Stimulated activated CD8-positive, alpha-beta memory T cell treated with anti-CD3 and anti-CD28 coated beads, Interleukin-2, amount 100 ng/mL, for 48 hours (primary cell): ENCODE measurements at regions not wholly inside any gene's neighbourhood (a gene's known extent, or its start where the extent isn't known, plus 50 kb on each side); places are given as distances from the start of the nearest gene placed in this dataset.
A peak's percentile ranks its signal among the peaks of the same experiment; 100 is the strongest.
"Not testable (repeated sequence)": the region's sequence is repeated elsewhere in the genome, so short reads cannot be mapped to it uniquely, and the experiment has no call there.

Experiments
- DNase-seq, 2 donors: peaks; one replicate each; pipeline ENCODE4 v3.0.0-alpha.2; 2020; ENCODE audit warnings: low read depth in 2 of 2

DNA sequence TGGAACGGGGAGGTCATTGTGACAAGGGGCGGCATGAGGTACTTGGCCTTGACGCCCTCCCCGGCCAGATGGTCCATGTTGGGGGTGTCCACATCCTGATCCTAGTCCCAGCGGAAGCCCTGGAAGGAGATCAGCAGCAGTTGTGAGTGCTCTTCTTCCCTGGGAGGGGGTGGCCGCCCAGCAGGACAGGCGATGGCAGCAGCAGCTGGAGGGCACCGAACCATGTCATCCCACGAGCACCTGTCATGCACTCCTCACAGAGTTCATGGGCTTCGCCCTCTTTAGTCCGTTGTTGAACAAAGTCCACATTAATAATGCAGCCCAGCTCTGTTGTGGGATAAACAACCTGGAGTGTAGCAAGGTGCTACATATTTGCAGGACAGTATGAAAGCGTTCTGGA, 130.7 kb downstream of the UNC93B1 start:
- DNase-seq, result not testable (repeated sequence)

DNA sequence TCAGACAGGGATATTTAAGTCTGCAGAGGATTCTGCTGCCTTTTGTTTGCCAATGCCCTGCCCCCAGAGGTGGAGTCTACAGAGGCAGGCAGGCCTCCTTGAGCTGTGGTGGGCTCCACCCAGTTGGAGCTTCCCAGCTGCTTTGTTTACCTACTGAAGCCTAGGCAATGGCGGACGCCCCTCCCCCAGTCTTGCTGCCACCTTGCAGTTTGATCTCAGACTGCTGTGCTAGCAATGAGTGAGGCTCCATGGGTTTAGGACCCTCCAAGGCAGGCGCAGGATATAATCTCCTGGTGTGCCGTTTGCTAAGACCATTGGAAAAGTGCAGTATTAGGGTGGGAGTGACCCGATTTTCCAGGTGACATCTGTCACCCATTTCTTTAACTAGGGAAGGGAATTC, 132.7 kb downstream of the UNC93B1 start:
- not testable (repeated sequence) for DNase-seq

DNA sequence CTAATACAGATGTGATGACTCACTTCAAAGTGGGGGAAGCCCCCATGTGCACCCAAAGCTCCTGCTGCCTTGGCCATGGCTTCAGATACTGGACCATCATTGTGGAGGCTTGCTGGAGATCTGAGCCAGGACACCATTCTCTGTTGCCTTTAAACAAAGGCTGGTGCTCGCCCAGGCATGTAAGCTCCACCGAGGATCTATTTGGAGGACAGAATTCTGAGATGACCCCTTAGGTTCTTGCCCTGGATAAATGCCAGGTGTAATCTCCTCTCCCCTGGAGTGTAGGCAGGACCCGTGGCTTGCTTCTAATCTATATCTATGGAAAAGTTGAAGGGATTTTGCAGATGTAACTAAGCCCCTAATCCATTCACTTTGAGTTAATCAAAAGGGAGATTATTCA, 141.0 kb downstream of the UNC93B1 start:
- DNase-seq, result not testable (repeated sequence)

DNA sequence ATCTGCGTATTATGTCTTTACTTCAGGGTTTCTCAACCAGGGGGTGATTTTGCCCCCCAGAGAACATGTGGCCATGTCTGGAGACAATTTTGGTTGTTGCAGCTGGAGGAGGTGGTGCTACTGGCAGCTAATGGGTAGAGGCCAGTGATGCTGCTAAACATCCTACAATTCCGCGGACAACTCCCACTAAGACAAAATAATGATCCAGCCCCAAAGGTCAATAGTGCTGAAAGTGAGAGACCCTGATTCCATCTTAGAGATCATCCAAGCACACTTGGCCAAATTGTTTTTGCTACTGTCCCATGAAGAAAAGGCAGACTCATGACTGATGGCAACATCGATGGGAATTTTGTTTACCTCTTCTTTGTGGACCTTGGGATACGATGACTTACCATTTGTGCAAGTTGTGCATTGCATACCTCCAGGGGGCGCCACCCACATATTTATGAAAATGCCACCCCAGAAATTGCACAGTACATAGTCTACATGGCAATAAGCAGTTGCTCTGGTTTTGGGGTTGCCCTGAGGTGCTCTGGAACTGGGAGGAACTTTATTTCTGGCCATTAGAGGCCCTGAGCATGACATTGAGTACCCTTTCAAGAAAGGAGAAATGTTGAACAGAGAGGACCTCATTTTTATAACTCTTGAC, 144.3 kb downstream of the UNC93B1 start:
- DNase-seq, result peak; percentile 9 to 28

- not testable (repeated sequence) for DNase-seq
These were observed 153.2 kb downstream of the UNC93B1 start for GRCh38 chr11:67850747-67851146.

- not testable (repeated sequence) for DNase-seq
These were observed 154.1 kb downstream of the UNC93B1 start for GRCh38 chr11:67849766-67850165.

- not testable (repeated sequence) for DNase-seq
These were observed 155.7 kb downstream of the UNC93B1 start for GRCh38 chr11:67847896-67848875.

- DNase-seq, result not testable (repeated sequence)
These were observed 157.6 kb downstream of the UNC93B1 start for GRCh38 chr11:67846303-67846702.

GRCh38 chr11:67845296-67845695, 158.6 kb downstream of the UNC93B1 start:
- DNase-seq, result not testable (repeated sequence)

DNA sequence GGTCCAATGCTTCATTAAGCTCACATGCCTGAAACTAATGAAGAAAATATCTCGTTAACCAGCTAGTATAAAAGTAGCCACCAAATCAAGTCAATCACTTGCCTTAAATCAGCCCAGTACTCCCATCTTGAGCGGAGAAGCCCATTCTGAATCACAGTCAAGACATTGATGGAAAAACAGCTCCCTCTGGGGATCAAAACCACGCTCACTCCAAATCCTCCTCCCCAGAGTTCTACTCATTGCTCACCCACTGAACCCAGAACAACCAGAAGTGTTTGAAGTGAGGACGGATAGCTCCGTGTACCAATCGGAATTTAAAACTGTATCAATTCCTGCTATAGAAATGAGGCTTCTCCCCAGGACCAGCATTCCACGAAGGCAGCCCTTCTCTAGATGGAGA, 163.3 kb downstream of the UNC93B1 start:
- not testable (repeated sequence) for DNase-seq

DNA sequence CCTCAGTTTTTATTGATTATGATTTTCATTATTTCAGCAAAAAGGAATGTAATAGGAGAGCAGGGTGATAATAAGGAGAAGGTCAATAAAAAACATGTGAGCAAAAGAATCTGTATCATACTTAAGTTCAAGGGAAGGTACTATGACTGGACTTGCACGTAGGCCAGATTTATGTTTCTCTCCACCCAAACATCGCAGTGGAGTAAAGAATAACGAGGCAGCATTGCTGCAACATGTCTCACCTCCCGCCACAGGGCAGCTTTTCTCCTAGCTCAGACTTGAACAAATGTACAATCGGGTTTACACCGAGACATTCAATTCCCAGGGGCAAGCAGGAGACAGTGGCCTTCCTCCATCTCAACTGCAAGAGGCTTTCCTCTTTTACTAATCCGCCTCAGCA, 155.7 kb upstream of the ALDH3B2 start:
- DNase-seq, result not testable (repeated sequence)

- not testable (repeated sequence) for DNase-seq
These were observed 152.5 kb upstream of the ALDH3B2 start for GRCh38 chr11:67826951-67827296.

DNA sequence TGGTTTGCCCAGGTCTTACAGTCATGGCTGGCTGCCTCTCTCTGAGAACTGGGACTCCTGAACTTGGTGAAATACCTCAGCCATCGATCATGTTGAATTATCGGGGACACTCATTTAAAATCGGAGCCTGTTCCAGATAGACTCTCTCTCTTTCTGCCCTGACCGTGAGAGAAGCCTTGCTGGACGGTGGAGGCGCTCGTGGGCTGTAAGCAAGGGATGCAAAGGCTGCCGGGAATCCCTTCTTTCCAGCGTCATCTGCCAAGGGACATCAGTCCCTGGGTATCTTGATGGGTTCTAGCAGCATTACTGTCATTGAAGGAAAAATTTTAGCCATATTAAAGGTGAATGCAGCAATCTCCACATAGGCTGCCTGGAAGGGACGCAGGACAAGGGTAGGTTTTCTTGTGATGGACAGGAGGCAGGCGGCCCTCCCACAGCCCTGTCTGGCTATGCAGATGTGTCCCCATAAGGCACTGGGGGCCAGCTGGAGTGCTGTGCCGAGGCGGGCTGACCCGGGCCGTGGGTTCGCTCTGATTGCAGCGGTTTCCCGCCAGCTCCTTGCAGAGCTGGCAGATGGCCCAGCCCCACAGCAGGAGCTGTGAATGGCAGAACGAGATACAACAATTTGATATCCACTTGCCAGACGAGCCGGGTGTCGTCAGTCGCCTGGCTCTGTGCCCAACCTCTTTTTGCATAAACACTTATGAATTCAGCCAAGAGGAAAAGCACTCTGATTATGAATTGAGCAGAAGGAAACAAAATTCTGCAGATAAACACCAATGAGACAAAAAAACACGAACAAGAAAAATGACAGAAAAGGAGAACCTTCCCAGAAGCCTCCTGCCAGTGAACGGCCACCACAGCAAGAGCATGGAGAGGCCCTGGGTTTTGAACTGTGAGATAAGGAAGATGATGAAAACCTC, 151.9 kb upstream of the ALDH3B2 start:
- not testable (repeated sequence) for DNase-seq

DNA sequence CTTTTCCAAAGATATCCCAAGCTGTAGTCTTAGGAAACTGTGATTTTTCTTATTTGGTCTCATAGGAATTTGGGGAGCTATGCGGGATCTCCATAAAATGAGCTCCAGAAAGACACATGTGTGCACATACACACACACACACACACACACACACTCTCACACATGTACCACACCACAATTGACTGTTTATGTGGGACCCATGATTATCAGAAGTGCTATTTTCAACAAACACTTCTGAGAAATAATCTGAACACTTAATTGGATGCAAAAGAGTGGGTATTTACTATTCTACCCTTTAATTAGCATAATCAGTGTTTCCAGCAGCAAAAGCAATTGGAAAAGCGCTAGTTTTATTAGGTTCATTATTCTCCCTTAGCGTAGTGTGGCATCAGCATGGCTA, 150.4 kb upstream of the ALDH3B2 start:
- not testable (repeated sequence) for DNase-seq

GRCh38 chr11:67820081-67820480, 145.7 kb upstream of the ALDH3B2 start:
- no peak for DNase-seq

DNA sequence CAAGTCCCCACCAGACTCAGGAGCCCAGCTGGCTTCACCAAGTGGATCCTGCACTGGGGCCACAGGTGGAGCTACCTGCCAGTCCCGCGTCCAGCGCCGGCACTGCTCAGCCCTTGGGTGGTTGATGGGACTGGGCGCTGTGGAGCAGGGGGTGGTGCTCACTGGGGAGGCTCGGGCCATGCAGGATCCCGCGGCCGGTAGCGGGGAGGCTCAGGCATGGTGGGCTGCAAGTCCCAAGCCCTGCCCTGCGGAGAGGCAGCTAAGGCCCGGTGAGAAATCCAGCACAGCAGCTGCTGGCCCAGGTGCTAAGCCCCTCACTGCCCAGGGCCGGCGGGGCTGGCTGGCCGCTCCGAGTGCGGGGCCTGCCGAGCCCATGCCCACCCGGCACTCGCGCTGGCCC, 143.1 kb upstream of the ALDH3B2 start:
- not testable (repeated sequence) for DNase-seq

GRCh38 chr11:67809301-67809700, 134.9 kb upstream of the ALDH3B2 start:
- DNase-seq, result not testable (repeated sequence)

DNA sequence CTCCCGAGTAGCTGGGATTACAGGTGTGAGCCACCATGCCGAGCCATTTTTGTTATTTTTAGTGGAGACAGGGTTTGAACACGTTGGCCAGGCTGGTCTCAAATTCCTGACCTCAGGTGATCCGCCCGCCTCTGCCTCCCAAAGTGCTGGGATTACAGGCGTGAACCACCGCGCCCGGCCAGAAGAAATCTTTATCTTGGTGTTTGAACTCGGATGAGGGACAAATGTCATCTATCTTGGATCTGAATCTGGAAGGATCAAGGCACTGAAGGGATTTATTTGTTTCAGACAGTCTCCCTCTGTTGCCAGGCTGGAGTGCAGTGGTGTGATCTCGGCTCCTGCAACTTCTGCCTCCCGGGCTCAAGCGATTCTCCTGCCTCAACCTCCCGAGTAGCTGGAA, 133.5 kb upstream of the ALDH3B2 start:
- not testable (repeated sequence) for DNase-seq

GRCh38 chr11:67806728-67807235, 132.4 kb upstream of the ALDH3B2 start:
- DNase-seq, result not testable (repeated sequence)

GRCh38 chr11:67806183-67806582, 131.8 kb upstream of the ALDH3B2 start:
- not testable (repeated sequence) for DNase-seq
